ENCODE measurements at regions not wholly inside any gene's neighbourhood (a gene's known extent, or its start where the extent isn't known, plus 50 kb on each side); places are given as distances from the start of the nearest gene placed in this dataset.
"Not testable (repeated sequence)": the region's sequence is repeated elsewhere in the genome, so short reads cannot be mapped to it uniquely, and the experiment has no call there.

DNA sequence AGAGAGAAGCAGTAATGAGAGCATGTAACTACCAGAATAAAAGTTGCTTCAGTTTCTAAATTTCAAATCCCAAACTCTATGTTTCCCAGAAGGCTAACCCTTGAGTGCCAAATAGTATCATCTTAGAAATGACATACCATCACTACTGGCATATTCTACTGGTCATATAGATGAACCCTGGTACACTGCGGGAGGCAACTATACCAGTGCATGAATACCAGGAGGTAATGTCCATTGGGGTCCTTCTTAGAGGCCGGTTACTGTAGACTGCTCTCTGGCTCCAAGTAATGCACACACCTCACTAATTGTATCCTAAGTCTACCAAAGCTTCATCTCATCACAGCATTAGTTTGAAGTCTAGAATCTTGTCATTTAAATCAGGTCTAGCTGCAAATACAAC is 108.6 kb upstream of the MSMB start:
- H3K27me3 Mint-ChIP-seq (ENCODE audit: low read depth); H3K4me1 Mint-ChIP-seq (ENCODE audit: low read depth); H3K4me3 Mint-ChIP-seq; H3K9me3 Mint-ChIP-seq; H3K36me3 Mint-ChIP-seq (ENCODE audit: insufficient read depth in 2 of 2); DNase-seq; ATAC-seq (replicated peaks in 1 of 2); H3K27ac Mint-ChIP-seq: not testable (repeated sequence)

GRCh38 chr10:46156866-46157265 is 110.8 kb upstream of the MSMB start:
- H3K36me3 Mint-ChIP-seq (ENCODE audit: insufficient read depth in 2 of 2); H3K4me1 Mint-ChIP-seq (ENCODE audit: low read depth); DNase-seq; H3K27ac Mint-ChIP-seq; H3K9me3 Mint-ChIP-seq; H3K4me3 Mint-ChIP-seq; ATAC-seq (replicated peaks in 1 of 2); H3K27me3 Mint-ChIP-seq (ENCODE audit: low read depth): not testable (repeated sequence)

DNA sequence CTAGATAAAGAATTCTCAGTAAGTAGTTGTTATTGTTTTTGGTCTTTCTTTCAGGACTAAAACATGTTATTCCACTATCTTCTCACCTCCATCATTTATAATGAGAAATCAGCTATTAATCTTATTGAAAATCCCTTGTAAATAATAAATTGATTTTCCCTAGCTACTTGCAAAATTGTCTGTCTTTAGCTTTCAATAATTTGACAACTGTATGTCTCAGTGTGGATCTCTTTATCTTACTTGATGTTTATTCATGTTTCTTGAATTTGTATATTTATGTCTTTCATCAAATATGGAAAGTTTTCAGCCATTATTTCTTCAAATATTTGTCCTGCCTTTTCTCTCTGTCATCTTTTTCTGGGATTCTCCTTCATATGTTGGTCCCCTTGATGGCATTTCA is 117.1 kb upstream of the ANTXRL start:
- Mint-ChIP-seq H3K4me1 (ENCODE audit: low read depth) (no peaks in the 10 kb centered on the region), H3K4me3 (no peak overlapping the region), H3K27ac (no peak overlapping the region), H3K36me3 (ENCODE audit: insufficient read depth in 2 of 2) (peaks cover 1 to 11% of the 10 kb centered on the region in 2 donors), H3K9me3 (peaks cover 0 to 5% of the 10 kb centered on the region in 2 donors), H3K27me3 (ENCODE audit: low read depth) (no peaks in the 10 kb centered on the region)
- no peak for DNase-seq
- ATAC-seq (replicated peaks in 1 of 2) = no peak

- ATAC-seq (replicated peaks in 1 of 2) (no peak), DNase-seq (no peak)
- Mint-ChIP-seq H3K27me3 (ENCODE audit: low read depth) (no peaks in the 10 kb centered on the region), H3K4me1 (ENCODE audit: low read depth) (no peaks in the 10 kb centered on the region), H3K27ac (no peak overlapping the region), H3K9me3 (peaks cover 0 to 5% of the 10 kb centered on the region in 2 donors), H3K36me3 (ENCODE audit: insufficient read depth in 2 of 2) (peaks cover 1 to 11% of the 10 kb centered on the region in 2 donors), H3K4me3 (no peak overlapping the region)
Measured at GRCh38 chr10:46170789-46171188, 116.0 kb upstream of the ANTXRL start.

GRCh38 chr10:46171661-46172060 is 115.1 kb upstream of the ANTXRL start:
- no peaks in the 10 kb centered on the region for H3K4me1 Mint-ChIP-seq (ENCODE audit: low read depth)

DNA sequence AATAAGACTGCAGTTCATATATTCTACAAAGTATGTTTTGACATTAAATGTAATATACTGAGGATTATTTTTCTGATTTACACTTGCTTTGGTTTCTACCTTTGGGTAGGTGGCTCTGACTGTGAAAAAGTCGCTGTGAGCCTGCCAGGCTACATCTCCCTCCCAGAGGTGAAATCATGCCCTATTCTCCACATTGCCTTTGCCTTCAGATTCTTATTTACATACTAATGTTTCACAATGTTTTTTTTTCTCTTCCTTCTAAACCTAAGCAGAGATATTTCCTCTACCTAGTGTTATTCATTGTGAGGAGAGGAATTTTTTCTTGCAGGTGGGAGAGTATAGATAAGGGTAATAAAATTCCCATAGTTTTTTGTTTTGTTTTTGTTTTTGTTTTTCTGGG is 111.5 kb upstream of the ANTXRL start:
- peaks cover 0 to 5% of the 10 kb centered on the region in 2 donors for H3K9me3 Mint-ChIP-seq
- no peaks in the 10 kb centered on the region for H3K27me3 Mint-ChIP-seq (ENCODE audit: low read depth)
- DNase-seq (no peak), ATAC-seq (replicated peaks in 1 of 2) (no peak)
- no peak overlapping the region for H3K27ac Mint-ChIP-seq
- peaks cover 1 to 6% of the 10 kb centered on the region in 2 donors for H3K36me3 Mint-ChIP-seq (ENCODE audit: insufficient read depth in 2 of 2)
- no peak overlapping the region for H3K4me3 Mint-ChIP-seq
- no peaks in the 10 kb centered on the region for H3K4me1 Mint-ChIP-seq (ENCODE audit: low read depth)

More at GRCh38 chr10:46171661-46172060, 115.1 kb upstream of the ANTXRL start:
- ATAC-seq (replicated peaks in 1 of 2) = no peak
- no peak for DNase-seq
- peaks cover 0 to 5% of the 10 kb centered on the region in 2 donors for H3K9me3 Mint-ChIP-seq
- peaks cover 1 to 11% of the 10 kb centered on the region in 2 donors for H3K36me3 Mint-ChIP-seq (ENCODE audit: insufficient read depth in 2 of 2)
- no peak overlapping the region for H3K27ac Mint-ChIP-seq
- H3K4me3 Mint-ChIP-seq = no peak overlapping the region
- H3K27me3 Mint-ChIP-seq (ENCODE audit: low read depth) = no peaks in the 10 kb centered on the region

DNA sequence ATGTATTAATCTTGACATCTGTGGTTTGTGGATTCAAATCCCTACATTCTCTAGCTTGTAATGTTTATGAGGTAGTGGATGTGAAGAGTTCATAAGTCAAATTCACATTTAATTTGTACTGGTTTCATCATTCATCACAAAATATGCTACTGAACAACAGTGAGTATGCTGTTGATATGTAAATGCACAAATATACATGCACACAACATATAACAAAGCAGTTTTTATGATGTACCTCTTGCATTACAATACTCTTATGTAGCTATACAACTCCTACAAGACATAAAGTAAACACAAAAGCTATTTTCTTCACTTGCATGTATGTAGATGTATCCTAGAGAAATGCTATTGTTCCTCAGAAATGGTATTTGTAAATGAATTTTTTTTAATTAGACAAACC is 111.0 kb upstream of the ANTXRL start:
- DNase-seq (no peak), ATAC-seq (replicated peaks in 1 of 2) (no peak)
- H3K9me3 Mint-ChIP-seq = peaks cover 0 to 2% of the 10 kb centered on the region in 2 donors
- no peaks in the 10 kb centered on the region for H3K4me1 Mint-ChIP-seq (ENCODE audit: low read depth)
- no peaks in the 10 kb centered on the region for H3K27me3 Mint-ChIP-seq (ENCODE audit: low read depth)
- H3K36me3 Mint-ChIP-seq (ENCODE audit: insufficient read depth in 2 of 2) = peaks cover 0 to 3% of the 10 kb centered on the region in 2 donors
- H3K27ac Mint-ChIP-seq = no peak overlapping the region
- H3K4me3 Mint-ChIP-seq = no peak overlapping the region

- H3K4me1 Mint-ChIP-seq (ENCODE audit: low read depth); DNase-seq; ATAC-seq (replicated peaks in 1 of 2); H3K9me3 Mint-ChIP-seq; H3K4me3 Mint-ChIP-seq; H3K27me3 Mint-ChIP-seq (ENCODE audit: low read depth); H3K36me3 Mint-ChIP-seq (ENCODE audit: insufficient read depth in 2 of 2); H3K27ac Mint-ChIP-seq: not testable (repeated sequence)
Measured at GRCh38 chr10:46187431-46187830, 99.4 kb upstream of the ANTXRL start.

DNA sequence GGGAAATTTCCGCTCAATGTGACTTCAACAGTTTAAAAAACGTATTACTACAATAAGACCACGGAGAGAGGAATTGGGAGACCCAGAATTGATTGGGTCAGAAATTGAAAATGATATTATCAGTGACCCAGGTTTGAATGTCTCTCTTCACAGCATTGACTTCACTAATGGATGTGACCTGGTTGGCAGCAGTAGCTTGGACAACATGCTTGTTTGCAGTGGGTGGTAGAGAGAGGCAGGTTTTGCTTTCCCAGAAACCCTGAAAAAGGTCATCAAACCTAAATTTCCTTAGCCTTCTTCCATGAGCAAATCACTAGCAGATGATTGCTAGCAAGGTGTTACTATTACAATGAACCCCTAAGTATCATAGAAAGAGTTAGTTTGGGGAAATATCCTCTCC is 89.7 kb upstream of the ANTXRL start:
- no peaks in the 10 kb centered on the region for H3K9me3 Mint-ChIP-seq
- no peaks in the 10 kb centered on the region for H3K4me1 Mint-ChIP-seq (ENCODE audit: low read depth)
- no peaks in the 10 kb centered on the region for H3K27me3 Mint-ChIP-seq (ENCODE audit: low read depth)
- no peak overlapping the region for H3K4me3 Mint-ChIP-seq
- no peak overlapping the region for H3K27ac Mint-ChIP-seq
- no peak for DNase-seq
- ATAC-seq (replicated peaks in 1 of 2) = no peak
- H3K36me3 Mint-ChIP-seq (ENCODE audit: insufficient read depth in 2 of 2) = no peaks in the 10 kb centered on the region

DNA sequence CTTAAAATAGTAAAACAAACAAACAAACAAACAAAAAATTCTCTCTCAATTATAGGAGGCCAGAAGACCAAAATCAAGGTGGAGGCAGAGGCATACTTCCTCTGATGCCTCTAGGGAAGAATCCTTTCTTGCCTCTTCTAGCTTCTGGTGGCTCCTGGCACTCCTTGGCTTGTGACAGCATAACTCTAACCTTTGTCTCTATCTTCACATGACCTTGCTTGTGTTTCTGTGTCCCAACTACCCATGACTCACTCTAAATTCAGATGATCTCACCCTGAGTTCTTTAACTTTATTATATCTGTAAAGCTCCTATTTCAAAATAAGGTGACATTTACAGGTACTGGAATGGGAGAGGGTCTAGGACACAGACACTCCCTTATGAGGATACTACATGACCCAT is 88.3 kb upstream of the ANTXRL start:
- Mint-ChIP-seq H3K4me3 (no peak overlapping the region), H3K27me3 (ENCODE audit: low read depth) (no peaks in the 10 kb centered on the region), H3K4me1 (ENCODE audit: low read depth) (no peaks in the 10 kb centered on the region), H3K36me3 (ENCODE audit: insufficient read depth in 2 of 2) (no peaks in the 10 kb centered on the region), H3K27ac (no peak overlapping the region), H3K9me3 (no peaks in the 10 kb centered on the region)
- DNase-seq (no peak), ATAC-seq (replicated peaks in 1 of 2) (no peak)

GRCh38 chr10:46202405-46202804 is 84.4 kb upstream of the ANTXRL start:
- not testable (repeated sequence) for DNase-seq; H3K9me3 Mint-ChIP-seq; H3K36me3 Mint-ChIP-seq (ENCODE audit: insufficient read depth in 2 of 2); ATAC-seq (replicated peaks in 1 of 2); H3K4me3 Mint-ChIP-seq; H3K27ac Mint-ChIP-seq; H3K27me3 Mint-ChIP-seq (ENCODE audit: low read depth); H3K4me1 Mint-ChIP-seq (ENCODE audit: low read depth)

DNA sequence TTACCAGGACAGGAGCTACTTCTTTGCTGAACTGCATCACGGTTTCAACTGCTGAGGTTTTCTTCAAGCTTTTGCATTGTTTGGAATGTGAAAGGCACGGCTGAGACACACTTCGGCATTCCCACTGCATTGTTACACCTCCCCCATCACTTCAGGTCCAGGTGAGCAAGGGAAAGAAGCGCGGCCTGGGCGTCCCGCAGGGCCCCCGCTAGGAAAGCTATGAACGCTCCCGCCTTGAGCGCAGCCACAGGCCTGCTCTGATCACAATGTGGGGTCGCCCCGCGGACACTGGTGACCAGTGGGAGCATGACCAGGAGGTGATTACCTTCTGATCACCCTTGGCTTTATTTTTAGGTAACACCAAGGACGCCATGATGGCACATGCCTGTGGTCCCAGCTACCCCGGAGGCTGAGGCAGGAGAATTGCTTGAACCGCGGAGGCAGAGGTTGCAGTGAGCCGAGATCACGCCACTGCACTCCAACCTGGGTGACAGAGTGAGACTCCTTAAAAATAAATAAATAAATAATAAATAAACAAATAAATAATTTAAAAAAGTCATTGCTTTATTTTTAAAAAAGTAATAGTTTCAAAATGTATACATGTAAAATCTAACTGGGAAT is 82.2 kb upstream of the ANTXRL start:
- not testable (repeated sequence) for DNase-seq; H3K36me3 Mint-ChIP-seq (ENCODE audit: insufficient read depth in 2 of 2); H3K27me3 Mint-ChIP-seq (ENCODE audit: low read depth); H3K4me3 Mint-ChIP-seq; H3K27ac Mint-ChIP-seq; ATAC-seq (replicated peaks in 1 of 2); H3K4me1 Mint-ChIP-seq (ENCODE audit: low read depth); H3K9me3 Mint-ChIP-seq

- not testable (repeated sequence) for H3K9me3 Mint-ChIP-seq; H3K4me1 Mint-ChIP-seq (ENCODE audit: low read depth); DNase-seq; ATAC-seq (replicated peaks in 1 of 2); H3K27ac Mint-ChIP-seq; H3K27me3 Mint-ChIP-seq (ENCODE audit: low read depth); H3K4me3 Mint-ChIP-seq; H3K36me3 Mint-ChIP-seq (ENCODE audit: insufficient read depth in 2 of 2)
Measured at GRCh38 chr10:46210427-46210826, 76.4 kb upstream of the ANTXRL start.

DNA sequence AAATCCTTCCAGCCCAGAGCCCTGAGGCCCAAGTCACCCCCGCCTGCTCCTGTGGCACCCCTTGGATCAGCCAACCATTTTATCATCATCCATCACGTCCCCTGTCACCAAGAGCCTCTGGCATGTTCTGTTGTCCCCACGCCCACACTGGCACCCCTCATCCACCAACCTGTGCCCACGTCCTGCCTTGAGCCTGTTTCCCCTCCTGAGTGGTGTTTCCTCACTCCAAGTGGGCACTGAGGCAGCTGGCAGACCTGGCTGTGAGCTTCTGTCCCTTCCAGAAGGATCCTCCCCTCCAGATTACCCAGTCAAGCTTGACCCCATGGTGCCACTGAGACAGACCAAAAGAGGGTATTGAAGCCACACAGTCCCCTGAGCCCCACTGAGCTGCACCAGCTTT is 71.4 kb upstream of the ANTXRL start:
- DNase-seq = no peak
- Mint-ChIP-seq H3K4me3 (no peak overlapping the region), H3K27ac (no peak overlapping the region), H3K9me3 (no peaks in the 10 kb centered on the region), H3K27me3 (ENCODE audit: low read depth) (no peaks in the 10 kb centered on the region), H3K36me3 (ENCODE audit: insufficient read depth in 2 of 2) (peaks cover 2 to 3% of the 10 kb centered on the region in 2 donors), H3K4me1 (ENCODE audit: low read depth) (peaks cover 10% of the 10 kb centered on the region)
- ATAC-seq (replicated peaks in 1 of 2) = no peak

Measured in activated T-cell treated with anti-CD3 and anti-CD28 coated beads, Interleukin-2, amount 50 U/mL, for 72 hours (primary cell).